Nucleus accumbens (tissue), 56 donors: ENCODE measurements at regions not wholly inside any gene's neighbourhood (a gene's known extent, or its start where the extent isn't known, plus 50 kb on each side); places are given as distances from the start of the nearest gene placed in this dataset.
"Not testable (repeated sequence)": the region's sequence is repeated elsewhere in the genome, so short reads cannot be mapped to it uniquely, and the experiment has no call there.

Experiments
- DNase-seq, 56 donors: peaks; one replicate each; lab custom pipeline; 2025; lab: John Stamatoyannopoulos, UW

DNA sequence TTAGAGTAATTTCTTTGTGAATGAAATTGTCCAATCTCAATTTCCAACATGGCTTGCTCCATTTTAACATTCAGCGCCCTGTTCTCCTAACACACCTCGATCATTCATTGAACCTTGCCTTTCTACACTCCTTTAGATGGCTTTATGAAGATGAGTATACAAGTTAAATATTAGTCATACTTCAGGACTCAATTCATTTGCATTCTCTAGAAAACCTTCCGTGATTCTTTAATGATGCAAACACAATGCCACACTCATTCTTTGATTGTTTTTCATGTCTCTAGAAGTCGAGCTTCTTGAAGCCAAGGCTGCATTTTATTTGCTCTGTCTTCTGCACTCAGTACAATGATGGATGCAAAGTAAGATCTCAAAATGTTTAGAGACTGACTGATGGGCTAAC, 641.2 kb downstream of the DOK5 start:
- DNase-seq: no peak

DNA sequence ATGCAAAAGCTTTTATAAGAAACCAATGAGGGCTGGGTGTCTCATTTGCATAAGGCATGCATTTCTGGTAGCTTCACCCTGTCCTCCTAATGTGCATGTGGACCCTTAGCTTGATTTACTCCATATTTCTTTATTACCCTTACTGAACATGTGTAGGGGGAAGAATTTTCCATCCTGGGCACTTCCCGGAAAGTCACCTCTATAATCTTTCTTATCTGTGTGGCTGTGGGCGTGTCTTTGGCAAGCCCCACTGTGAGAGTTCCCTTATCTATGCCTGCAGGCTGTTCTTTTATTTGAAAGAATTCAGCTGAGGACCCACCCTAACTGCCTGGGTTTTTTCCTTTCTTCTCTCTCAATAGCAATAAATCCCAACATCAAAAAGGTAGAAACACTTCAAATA, 627.8 kb downstream of the DOK5 start:
- no peak for DNase-seq

DNA sequence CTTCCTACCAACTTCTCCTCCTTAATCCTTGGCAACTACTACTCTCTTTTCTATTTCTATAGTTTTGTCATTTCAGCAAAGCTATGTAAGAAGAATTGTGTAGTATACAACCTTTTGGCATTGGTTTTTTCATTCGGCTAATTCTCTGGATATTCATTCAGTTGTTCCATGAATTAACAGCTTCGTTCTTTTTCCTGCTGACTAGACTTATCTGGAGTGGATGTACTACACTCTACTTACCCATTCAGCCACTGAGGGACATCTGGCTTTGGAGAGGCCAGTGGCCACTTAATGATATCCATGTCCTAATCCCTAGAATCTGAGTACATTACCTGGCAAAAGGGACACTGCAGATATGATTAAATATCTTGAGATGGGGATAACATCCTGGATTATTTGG, 623.9 kb downstream of the DOK5 start:
- DNase-seq: no peak

DNA sequence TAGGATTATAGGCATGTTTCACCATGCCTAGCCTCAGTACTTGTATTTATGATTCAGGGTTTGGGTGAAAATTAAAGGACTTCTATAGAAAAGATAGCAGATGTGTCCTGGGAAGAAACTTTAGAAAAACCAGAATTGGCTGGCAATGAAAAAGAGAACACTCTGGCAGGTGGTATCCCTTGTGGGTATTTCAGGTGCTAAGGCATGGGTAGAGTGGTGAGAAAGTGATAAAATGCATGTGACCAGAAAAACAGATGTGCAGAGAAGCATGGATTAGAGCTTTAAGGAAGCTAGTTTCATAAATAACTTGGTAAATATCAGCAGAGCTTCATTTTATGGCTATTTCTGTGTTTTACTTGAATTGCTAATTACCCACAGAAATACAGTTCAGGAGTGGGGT, 622.2 kb downstream of the DOK5 start:
- DNase-seq: no peak

DNA sequence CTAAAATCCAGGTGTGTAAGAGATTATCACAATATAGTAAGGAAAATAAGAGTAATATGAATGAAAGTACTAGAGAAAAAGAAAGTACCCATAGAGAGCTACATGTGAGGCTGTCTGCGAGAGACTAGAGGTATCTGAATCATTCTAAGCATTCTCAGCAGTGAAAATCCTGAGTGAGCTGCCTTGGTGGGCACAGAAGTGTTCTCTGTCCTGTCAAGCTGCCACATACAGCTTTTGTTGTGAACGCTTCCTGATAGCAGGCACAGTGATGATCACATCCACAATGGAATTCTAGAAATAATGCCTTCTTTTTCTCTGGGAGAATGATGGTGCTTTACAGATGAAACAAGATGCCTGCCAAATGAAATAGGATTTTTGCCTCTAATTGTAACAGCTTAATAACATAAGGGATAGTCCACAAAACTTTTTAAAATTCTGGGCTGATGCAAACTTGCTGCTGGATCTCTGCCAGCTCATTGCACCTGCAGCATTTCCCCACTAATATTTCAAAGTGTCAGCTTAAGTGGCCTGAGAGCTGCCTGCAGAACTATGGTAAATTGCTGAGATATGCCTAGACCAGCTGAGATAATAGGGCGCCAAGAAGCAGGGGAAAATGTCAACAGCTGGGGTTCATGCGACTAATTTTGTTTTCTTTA, 620.5 kb downstream of the DOK5 start:
- DNase-seq: peak in 1 of 56 donors; percentile 6

DNA sequence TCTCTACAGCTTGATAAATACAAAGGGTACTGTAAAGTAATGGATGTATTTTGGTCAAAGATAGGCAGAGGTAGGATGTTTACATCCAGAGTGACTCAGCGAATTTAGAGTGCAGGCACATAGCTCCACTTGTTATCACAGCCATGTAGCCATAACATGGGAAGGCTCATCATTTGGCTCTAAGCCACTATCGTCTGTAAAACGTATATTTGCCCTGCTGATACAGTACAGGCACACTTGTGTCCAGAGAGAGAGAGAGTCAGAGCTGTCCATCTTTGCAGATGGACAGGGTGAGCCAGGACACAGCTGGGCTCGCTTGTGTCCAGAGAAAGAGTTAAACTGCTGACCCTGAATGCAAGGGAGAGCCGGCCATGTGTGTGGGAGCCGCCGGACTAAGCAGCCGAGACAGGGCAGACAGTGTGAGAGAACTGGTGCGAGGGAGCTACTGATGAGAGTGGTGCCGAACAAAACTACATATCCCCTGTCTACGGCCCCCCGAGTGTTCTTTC, 619.0 kb downstream of the DOK5 start:
- no peak for DNase-seq

DNA sequence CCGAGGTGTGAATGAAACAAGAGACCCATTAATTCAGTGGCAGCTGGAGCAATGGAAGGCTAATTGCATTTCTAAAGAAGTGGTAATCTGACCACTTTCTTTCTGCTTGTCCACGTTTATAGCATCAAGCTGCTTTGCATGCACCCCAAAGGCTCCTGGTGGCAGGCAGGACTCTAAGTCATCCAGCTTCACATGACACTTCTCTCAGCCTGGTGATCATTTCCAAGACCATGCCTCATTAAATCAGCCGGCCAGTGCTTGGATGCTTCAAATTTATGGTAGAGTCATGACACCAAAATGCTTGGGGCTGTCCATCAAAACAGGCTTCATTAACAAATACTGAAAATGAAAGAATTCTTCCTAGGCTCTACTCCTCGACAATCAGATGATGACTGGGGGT, 614.9 kb downstream of the DOK5 start:
- no peak for DNase-seq

DNA sequence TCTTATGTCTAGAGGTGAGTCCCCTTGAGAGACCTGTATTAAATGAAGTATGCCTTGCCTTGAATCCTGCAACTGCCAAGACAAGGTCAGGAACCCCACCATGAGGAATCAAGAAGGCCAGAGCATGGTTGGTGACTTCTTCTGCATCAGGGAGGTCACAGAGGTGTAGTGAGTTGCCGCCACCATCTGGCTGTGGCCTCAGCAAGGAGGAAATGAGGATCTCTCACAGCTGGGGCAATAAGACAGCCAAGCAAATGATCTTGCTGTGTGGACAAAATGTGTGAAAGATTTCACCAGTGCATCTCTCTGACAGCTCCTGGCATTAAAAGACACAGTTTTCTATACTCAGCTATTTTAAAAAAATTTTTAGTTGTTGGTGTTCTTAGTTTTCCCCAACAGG, 611.0 kb downstream of the DOK5 start:
- DNase-seq: no peak

DNA sequence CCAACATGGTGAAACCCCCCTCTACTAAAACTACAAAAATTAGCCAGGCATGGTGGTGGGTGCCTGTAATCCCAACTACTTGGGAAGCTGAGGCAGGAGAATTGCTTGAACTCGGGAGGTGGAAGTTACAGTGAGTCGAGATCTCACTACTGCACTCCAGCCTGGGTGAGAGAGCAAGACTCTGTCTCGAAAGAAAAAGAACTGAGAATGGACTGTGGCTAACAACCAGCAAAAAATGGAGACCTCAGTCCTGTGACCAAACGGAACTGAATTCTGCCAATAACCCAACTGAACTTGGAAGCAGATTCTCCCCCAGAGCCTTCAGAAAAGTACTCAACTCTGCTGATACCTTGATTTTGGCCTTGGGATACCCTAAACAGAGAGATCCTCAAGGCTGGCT, 604.5 kb downstream of the DOK5 start:
- no peak for DNase-seq

DNA sequence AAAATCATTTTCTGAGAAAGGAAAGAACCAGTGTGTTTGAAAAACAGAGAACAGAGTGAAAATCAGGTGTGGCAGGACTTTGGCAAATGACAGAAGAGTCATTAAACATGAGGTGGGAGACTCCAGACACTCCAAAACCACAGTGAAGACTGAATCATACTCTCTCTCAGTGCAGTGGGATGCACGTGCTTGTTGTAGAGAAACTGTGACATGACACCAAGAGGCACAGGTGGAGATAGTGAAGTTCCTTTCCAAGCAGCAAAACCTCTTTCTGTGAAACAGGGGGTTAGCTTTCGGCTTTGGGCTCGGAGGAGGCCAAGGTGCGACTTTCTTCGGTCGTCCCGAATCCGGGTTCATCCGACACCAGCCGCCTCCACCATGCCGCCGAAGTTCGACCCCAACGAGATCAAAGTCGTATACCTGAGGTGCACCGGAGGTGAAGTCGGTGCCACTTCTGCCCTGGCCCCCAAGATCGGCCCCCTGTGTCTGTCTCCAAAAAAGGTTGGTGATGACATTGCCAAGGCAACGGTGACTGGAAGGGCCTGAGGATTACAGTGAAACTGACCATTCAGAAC, 599.0 kb downstream of the DOK5 start:
- not testable (repeated sequence) for DNase-seq

DNA sequence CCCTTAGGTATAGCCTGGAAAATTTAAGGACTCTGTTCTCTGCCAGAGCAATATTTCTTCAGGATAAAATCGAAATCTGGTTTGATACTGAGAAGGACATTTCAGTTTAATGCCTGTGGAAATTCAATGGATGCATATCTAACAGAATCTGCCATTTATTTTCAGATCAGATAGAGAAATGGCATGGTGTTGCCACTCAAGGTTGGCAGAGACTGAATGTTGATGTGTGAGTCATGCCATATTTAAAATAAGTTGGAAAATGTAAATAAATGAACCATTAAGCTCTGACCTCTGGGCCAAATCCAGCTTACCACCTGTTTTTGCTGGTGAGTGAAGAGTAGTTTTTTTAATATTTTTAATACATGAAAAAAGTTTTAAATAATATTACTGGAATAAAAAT, 594.6 kb downstream of the DOK5 start:
- no peak for DNase-seq

DNA sequence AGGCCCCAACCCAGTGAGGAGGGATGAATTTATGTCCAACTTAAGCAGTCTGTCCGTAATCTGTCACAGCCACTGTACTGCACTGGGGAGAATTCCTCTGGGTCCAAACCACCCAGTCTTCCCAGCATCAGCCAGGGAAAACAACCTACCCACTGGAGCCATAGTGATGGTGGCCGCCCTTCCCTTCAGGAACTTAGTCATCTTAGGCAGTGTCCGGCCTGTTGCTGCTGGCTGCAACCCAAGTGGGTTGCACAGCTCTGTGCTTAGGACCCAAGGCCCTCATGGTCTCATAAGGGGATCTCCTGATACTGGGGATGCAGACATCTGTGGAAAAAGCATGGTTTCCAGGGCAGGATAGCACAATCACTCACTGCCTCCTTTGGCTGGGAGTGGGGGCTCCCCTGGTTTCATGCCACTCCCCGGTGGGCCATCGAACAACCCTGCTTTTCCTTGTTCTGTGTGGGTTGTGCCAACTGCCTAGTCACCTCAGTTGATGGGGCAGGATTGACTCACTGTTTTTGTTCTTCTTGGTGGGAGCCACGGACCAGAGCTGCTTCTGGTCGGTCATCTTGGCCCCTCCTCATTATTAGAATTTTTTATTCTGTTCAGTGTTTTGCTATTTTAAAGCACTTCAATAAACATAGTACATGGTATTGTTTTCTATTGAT, 591.9 kb downstream of the DOK5 start:
- no peak for DNase-seq

DNA sequence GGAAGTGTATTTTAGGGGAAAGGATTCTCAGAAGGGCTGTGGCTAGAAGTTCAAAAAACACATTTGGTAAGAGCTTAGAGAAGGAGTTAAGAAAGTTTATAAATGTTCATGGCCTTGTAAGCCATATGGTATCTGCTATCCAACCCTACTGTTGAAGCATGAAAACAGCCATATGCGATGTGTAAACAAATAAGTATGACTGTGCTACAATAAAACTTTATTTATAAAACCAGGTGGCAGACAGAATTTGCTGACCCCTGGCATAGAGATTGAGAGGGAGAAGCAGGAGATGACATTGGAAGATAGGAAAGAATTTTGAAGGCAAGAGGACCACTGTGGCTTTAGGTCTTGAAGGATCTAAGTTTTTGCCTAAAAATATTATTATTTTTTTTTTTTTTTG, 583.5 kb downstream of the DOK5 start:
- no peak for DNase-seq

DNA sequence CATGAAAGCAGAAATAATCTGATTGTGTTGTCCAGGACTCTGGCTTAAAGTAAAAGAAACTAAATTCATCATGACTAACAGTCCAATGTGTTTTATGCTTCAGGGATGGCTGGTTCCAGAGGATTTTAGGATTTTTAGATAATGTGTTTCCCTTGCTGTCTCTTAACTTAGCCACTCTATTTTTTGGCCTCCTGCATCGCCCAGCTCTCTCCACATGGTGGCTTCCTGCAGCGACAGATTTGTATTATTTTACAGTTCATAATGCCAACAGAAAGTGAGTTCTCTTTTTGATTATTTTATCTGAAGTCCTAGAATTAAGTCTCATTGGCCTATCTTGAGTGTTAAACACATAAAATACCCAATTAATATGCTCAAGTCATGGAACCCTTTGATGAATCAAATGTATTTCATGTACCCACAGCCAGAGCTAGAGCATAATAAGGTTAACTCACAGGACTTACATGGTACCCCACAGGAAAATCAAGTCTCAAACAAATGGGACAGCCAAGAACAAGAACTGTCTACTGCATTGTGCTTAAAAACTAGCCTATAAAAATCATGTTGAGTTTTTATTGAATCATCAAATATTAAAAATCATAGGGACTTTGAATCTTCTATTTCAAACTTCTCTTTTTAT, 582.5 kb downstream of the DOK5 start:
- no peak for DNase-seq

DNA sequence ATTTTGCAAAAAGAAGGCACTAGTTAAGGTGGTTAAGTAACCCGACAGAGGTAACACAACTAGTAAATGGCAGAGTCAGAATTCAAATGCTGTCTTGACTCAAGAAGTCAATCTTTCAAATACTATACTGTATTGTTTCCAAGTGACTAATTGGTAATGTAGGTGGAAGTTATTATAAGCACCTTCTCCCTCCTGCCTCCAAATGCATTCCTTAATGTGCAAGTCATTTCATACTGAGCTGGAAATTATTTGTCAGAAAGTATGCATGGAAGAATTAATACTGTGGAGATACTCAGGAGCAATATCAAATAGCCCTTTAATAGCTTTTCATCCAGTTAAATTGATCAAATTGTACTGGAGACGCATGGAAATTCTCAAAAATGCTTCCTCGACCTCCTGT, 579.1 kb downstream of the DOK5 start:
- no peak for DNase-seq

DNA sequence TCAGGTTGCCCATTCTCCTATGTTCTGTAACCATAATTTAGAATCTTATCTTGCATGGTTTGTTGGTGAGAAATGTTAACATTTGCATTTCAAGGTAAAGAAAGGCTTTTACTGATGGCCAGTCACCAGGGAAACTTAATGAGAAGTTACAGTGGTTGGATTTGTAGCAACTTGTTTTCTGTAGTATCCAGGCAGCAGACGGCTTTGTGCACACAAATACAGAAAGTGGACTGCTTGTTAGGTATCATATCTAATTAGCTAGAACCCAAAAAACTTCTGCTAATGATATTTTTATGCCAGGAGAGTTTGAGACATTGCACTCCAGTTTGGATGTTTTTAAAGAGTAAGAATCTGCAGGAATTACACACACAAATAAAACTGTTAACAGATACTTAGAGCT, 578.0 kb downstream of the DOK5 start:
- DNase-seq: no peak

DNA sequence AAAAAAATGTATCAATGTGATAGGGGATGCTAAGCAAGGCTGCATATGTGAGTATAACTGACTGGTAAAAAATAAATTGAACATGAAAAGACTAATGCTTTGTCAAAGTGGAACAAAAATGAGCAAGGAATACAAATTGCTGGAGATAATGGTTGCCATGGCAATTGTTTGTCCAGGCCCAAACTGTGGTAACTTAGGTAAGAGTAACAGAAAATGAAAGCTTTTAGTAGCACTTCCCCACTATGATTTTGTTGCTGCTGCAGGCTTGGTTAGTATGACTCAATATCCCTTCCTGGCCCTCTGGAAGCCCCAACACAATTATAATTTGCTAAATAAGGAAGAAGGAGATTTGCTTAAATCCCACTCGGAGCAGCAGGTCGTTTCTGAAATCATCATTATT, 577.1 kb downstream of the DOK5 start:
- DNase-seq: no peak

DNA sequence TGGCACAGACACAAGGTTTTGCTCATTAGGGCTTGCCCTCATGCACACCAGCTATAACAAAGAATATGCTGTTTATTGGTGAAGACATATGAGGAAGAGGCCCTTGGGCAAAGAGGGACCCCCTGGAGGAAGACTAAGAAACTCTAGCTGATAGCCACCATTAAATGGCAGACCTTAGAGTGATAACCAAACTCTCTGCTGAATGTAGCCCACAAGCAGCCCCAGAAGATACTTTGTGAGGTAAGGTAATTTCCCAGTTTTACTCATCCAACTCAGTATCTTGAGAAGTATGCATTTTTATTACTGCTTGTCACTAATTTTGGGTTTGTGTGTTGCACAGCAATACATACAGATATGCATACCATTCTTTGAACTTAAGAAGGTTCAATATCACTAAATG, 563.3 kb downstream of the DOK5 start:
- no peak for DNase-seq

DNA sequence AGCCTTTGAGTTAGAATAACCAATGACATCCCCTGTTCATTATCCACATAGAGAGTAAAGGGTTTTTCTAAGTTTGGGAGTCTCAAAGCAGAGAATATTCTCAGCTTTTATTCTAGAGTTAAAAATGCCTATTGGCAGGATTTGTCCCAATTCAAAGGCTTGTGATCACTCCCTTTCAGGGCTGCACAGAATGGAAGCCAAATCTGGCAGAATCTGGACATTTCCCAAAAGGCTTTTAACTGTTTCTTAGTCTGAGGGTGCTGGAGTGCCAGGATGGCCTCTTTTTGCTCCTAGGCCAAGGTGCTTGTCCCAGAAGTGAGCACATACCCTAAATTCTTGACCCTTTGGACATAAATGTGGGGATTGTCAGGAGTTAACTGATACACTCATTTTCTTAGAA, 556.6 kb downstream of the DOK5 start:
- peak in 1 of 56 donors; percentile 0 for DNase-seq

DNA sequence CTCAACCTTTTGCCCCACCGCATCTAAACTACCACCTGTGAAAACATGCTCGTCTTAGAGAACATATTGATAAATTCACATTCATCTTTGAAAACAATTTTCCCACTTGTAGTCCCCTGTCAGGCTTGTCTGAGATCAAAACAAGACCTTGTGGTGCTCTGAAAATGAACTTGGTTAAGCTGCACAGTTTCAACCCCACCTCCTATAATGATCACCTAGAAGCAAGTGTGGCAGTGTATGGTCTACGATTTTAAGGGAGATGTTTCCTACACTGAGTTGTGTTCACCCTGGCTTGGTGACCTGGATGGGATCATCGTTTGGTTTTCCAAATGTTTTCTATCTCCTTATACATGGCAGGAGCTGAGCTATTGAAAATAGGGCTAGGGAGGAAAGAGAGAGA, 539.4 kb downstream of the DOK5 start:
- DNase-seq: no peak

DNA sequence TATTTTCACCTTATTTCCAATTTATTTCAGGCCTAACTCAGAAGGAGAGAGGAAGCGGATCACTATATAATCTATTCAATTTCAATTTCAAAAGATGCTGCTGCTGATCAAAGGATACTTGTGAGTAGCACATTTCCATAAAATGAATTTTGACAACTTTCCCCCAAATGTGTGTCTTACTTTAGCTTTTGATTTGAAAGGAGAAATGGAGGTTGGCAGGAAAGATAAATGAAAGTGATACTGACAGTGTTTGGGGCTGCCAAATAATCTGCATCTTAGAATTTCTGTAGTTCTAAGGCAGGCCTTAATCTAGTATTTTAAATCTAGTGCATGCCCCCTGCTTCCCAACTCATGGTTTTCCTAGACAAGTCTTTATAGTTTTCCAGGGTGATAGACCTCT, 535.4 kb downstream of the DOK5 start:
- DNase-seq: no peak

DNA sequence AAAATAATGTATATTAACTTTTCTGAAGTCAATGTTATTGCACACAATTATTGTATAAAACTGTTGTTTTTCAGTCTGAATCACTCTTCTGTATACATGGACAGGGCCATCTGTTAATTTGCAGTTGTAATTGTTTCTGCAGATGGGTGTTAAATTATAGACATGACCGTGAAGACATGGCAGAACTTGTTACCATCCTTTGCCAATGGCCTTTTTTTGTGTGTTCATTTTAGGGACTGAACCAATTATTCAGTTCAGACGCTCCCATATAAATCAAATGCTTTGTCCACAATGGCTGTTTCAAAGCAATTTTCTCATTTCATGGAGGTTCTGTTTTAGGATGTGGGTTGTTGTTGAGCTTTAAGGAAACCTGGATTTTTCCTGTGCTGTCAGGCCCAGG, 533.7 kb downstream of the DOK5 start:
- DNase-seq: no peak
